ENCODE measurements at regions not wholly inside any gene's neighbourhood (a gene's known extent, or its start where the extent isn't known, plus 50 kb on each side); places are given as distances from the start of the nearest gene placed in this dataset.

DNA sequence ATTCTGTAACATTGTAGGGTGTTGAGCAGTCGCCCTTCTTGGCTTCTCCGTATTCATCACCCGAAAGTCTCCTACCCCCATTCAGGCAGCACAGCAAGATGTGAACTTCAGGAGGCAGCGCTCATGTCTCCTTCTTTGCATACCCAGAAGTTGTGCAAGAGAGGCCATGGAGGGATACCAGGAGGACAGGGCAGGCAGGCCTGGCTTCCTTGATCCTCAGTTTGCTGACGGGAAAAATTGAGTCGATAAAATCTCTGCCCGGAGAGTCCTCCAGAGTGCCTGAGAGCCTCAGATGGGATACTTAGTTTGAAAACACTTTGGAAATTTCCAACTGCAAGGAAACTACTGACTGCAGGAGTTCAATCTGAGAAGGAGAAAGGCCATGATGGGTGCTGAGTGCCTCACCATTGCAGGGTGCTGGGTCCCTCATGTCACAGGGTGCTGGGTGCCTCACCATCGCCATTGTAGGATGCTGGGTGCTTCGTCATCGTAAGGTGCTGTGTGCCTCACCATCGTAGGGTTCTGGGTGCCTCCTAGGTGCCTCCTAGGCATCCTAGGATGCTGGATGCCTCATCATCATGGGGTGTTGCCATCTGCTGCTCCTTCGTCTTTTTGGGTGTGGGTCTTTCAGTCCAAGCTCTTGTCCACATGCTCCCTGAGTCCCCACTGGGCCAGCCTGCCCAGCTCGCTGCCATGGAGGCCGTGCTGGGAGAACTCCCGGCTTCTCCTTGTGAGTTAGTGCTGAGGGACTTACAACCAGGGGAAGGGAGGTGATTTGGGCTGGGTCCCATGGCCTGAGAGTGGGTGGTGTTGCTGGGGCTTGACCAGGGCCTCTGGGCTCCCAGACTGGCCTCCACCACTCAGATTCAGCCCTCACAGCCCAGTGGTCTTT, 162.4 kb downstream of the DDX1 start:
- TF ChIP-seq, protein P1, sequence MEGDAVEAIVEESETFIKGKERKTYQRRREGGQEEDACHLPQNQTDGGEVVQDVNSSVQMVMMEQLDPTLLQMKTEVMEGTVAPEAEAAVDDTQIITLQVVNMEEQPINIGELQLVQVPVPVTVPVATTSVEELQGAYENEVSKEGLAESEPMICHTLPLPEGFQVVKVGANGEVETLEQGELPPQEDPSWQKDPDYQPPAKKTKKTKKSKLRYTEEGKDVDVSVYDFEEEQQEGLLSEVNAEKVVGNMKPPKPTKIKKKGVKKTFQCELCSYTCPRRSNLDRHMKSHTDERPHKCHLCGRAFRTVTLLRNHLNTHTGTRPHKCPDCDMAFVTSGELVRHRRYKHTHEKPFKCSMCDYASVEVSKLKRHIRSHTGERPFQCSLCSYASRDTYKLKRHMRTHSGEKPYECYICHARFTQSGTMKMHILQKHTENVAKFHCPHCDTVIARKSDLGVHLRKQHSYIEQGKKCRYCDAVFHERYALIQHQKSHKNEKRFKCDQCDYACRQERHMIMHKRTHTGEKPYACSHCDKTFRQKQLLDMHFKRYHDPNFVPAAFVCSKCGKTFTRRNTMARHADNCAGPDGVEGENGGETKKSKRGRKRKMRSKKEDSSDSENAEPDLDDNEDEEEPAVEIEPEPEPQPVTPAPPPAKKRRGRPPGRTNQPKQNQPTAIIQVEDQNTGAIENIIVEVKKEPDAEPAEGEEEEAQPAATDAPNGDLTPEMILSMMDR (IDR thresholded peaks at IDR 0.05) = no peak
- TF ChIP-seq EP300 (IDR thresholded peaks at IDR 0.05) (no peak), POLR2A (IDR thresholded peaks at IDR 0.05) (no peak), POLR2AphosphoS5 (IDR thresholded peaks at IDR 0.05) (no peak)
- Histone ChIP-seq H3K36me3 (no peaks in the 10 kb centered on the region), H3K27ac (no peak overlapping the region), H3K9me3 (peaks cover 0 to 8% (median 5%) of the 10 kb centered on the region in 4 donors), H3K4me3 (no peak overlapping the region), H3K27me3 (no peaks in the 10 kb centered on the region), H3K4me1 (peaks cover 0 to 14% (median 4%) of the 10 kb centered on the region in 4 donors)
- no peak for DNase-seq
- 85 to 96% (median 93%) methylated on average over 14 to 15 of the region's 15 CpGs for WGBS, 5 donors
- intact Hi-C loops (cut with DNase I; ENCODE audit: low total_unique reads) = no loop called here

DNA sequence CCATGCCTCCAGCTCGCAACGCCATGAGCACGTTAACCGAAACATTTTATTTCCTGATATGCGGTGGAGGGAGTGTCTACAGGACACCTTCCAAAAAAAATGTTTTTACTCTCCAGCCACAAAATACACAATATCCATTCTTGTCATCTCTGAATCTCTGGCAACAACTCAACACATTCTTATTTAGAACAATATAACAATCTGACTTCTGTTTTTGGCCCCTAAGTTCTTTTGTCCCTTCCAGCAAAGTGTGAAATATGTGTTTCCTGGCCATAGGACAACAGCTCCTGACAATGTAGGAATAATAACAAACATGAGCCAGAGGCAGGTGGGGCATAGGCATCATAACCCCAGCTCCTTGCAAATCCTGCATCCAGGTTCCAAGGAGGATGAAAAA, 163.0 kb downstream of the DDX1 start:
- DNase-seq = no peak
- Histone ChIP-seq H3K27me3 (no peaks in the 10 kb centered on the region), H3K9me3 (peaks cover 0 to 9% (median 7%) of the 10 kb centered on the region in 4 donors), H3K36me3 (no peaks in the 10 kb centered on the region), H3K4me1 (peaks cover 0 to 9% (median under 1%) of the 10 kb centered on the region in 4 donors), H3K27ac (no peak overlapping the region), H3K4me3 (no peak overlapping the region)
- WGBS, 5 donors = 82 to 95% (median 93%) methylated on average over 5 of the region's 5 CpGs
- intact Hi-C loops (cut with DNase I; ENCODE audit: low total_unique reads) = no loop called here
- TF ChIP-seq POLR2A (IDR thresholded peaks at IDR 0.05) (no peak), POLR2AphosphoS5 (IDR thresholded peaks at IDR 0.05) (no peak), EP300 (IDR thresholded peaks at IDR 0.05) (no peak)
- TF ChIP-seq, protein P1 (IDR thresholded peaks at IDR 0.05) = no peak

DNA sequence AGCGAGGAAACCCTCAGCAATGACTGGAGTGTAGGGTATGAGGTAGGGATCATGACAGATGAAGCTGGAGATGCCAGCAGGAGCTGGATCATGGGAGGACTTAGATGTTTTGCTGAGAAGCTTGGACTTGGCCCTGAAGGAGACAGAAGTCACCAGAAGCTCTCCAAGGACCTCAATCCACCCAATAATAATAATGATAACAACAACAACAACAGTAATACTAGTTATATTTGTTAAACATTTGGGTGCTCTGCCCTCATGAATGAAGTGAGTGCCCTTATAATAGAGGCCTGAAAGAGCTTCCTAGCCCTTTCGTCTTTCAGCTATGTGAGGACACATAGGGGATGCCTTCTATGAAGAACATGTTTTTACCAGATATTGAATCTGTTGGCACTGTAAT, 163.9 kb downstream of the DDX1 start:
- 89 to 94% (median 93%) methylated on average over 2 of the region's 2 CpGs for WGBS, 5 donors
- Histone ChIP-seq H3K36me3 (no peaks in the 10 kb centered on the region), H3K4me3 (no peak overlapping the region), H3K27me3 (no peaks in the 10 kb centered on the region), H3K9me3 (peaks cover 0 to 9% (median 7%) of the 10 kb centered on the region in 4 donors), H3K27ac (no peak overlapping the region), H3K4me1 (peaks cover 0 to under 1% (median 0%) of the 10 kb centered on the region in 4 donors)
- TF ChIP-seq, protein P1 (IDR thresholded peaks at IDR 0.05) = no peak
- no peak for TF ChIP-seq POLR2A (IDR thresholded peaks at IDR 0.05)
- no peak for TF ChIP-seq POLR2AphosphoS5 (IDR thresholded peaks at IDR 0.05)
- TF ChIP-seq EP300 (IDR thresholded peaks at IDR 0.05) = no peak
- DNase-seq = no peak
- intact Hi-C loops (cut with DNase I; ENCODE audit: low total_unique reads) = no loop called here

DNA sequence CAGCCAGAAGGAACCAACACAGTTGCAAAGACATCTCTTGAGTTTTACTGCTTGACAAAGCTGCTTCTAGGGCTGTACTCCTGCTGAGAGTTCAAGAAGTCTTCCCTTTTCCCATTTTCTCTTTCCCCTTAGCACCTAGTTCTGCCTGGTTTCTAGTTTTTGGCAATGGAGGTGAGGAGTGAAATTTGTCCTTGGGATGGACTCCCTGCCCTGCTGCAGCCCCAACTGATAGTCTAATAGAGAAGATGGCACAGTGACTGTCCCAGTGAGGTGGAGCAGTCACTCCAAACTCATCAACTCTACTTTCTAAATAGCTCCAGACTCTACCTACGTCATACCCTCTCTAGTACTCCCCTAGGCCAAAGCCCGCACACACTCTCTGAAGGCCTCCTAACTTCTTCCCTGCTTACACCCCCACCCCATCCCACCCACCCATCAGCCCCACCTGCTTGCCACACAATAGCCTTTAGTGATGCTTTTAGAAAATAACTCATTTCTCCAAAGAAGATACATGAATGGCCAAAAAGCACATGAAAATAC, 164.4 kb downstream of the DDX1 start:
- TF ChIP-seq, protein P1 (IDR thresholded peaks at IDR 0.05) = no peak
- TF ChIP-seq POLR2A (IDR thresholded peaks at IDR 0.05) (no peak), POLR2AphosphoS5 (IDR thresholded peaks at IDR 0.05) (no peak), EP300 (IDR thresholded peaks at IDR 0.05) (no peak)
- WGBS, 5 donors = 83 to 100% (median 95%) methylated on average over 2 of the region's 2 CpGs
- Histone ChIP-seq H3K27me3 (no peaks in the 10 kb centered on the region), H3K9me3 (peaks cover 0 to 9% (median 7%) of the 10 kb centered on the region in 4 donors), H3K27ac (no peak overlapping the region), H3K36me3 (no peaks in the 10 kb centered on the region), H3K4me1 (no peaks in the 10 kb centered on the region), H3K4me3 (no peak overlapping the region)
- no peak for DNase-seq
- intact Hi-C loops (cut with DNase I; ENCODE audit: low total_unique reads) = no loop called here
